Endothelial cell of umbilical vein (primary cell): ENCODE measurements at regions not wholly inside any gene's neighbourhood (a gene's known extent, or its start where the extent isn't known, plus 50 kb on each side); places are given as distances from the start of the nearest gene placed in this dataset.

Source experiments
- CTCF ChIP-seq, 2 donors: IDR thresholded peaks; 1 replicate in 1 of 2; 2 replicates in 1 of 2; pipeline ENCODE4 v1.5.1; 2011; ENCODE audit warnings: low read length in 2 of 2, mild to moderate bottlenecking in 2 of 2, moderate library complexity in 2 of 2, control low read depth in 1 of 2, inconsistent platforms in 1 of 2, low read depth in 1 of 2; ENCODE audit not compliant: insufficient read depth in 1 of 2; ENCODE audit errors: extremely low read depth in 1 of 2
- POLR2AphosphoS5 ChIP-seq: IDR thresholded peaks from 2 replicates; pipeline ENCODE4 v1.6.1; 2012; ENCODE audit warnings: low read depth, mild to moderate bottlenecking, control low read depth, low read length, moderate library complexity; ENCODE audit not compliant: insufficient read depth

DNA sequence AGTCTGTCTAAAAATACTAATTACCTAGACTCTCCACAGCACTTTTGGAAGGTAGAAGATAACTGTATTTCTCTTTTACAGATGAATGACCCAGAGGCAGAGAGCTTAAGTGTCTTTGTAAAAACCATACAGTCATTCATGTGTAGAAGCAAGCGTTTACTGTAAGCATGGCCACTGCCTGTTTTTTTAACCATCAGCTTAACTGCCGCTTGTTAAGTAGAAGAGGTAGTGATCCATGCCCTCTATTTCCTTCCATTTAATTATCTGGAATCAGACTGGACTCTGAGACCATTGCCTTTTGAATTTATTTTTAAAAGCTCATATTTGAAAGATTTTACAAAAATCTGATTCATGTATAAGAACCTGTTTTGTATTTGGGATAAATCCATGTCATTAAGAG, 111.2 kb upstream of the TECRL start:
- no peak for TF ChIP-seq CTCF (IDR thresholded peaks at IDR 0.05; ENCODE audit: extremely low read depth in 1 of 2, insufficient read depth in 1 of 2, low read depth in 1 of 2, low read length in 2 of 2)
- TF ChIP-seq POLR2AphosphoS5 = no peak
